ENCODE measurements at regions not wholly inside any gene's neighbourhood (a gene's known extent, or its start where the extent isn't known, plus 50 kb on each side); places are given as distances from the start of the nearest gene placed in this dataset.

GRCh38 chr14:99072433-99072832 is 199.6 kb downstream of the BCL11B start:
- H3K4me3 ChIP-seq (ENCODE audit: low read depth, low read length) = no peak overlapping the region
- TF ChIP-seq CTCF (conservative IDR thresholded peaks at IDR 0.05; ENCODE audit: low read depth, low read length) = no peak
- DNase-seq (ENCODE audit: low read depth) = no peak

DNA sequence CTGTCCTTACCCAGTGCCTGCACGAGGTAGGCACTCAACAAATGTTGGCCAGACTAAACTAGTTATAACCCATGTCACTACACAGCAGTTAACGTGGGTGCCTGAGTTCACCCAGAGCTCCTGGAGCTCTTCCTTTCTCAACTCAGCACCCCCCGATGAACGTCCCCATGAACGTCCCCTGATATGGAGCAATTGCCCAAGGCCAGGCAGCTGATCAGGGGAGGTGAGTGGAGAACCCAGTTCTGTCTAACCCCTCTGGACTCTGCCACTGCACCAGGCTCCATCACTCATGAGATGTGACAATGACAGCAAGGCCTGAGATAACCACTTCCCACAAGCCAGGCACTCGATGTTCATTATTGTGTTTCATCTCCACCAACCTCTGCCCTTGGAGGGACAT is 199.0 kb downstream of the BCL11B start:
- no peak for DNase-seq (ENCODE audit: low read depth)
- no peak for TF ChIP-seq CTCF (conservative IDR thresholded peaks at IDR 0.05; ENCODE audit: low read depth, low read length)
- no peak overlapping the region for H3K4me3 ChIP-seq (ENCODE audit: low read depth, low read length)

DNA sequence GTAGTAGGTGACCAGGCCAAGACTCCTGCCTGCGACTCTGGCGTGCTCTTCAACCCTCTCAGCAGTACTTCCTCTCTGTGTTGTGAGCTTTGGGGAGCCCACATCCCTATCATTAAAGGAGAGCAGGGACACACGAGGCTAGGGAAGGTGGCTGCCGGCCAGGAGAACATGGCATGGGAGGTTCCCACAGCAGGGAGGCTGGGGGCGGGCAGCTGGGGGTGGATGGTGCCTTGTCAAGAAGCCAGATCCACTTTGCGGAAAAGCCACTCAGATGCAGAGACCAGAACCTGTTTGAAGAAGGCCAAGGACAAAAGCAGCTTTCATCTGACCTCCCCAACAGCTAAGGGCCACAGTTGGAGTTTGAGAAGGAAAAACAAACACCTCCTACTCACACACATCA is 198.6 kb downstream of the BCL11B start:
- no peak overlapping the region for H3K4me3 ChIP-seq (ENCODE audit: low read depth, low read length)
- DNase-seq (ENCODE audit: low read depth) = no peak
- TF ChIP-seq CTCF (conservative IDR thresholded peaks at IDR 0.05; ENCODE audit: low read depth, low read length) = no peak

DNA sequence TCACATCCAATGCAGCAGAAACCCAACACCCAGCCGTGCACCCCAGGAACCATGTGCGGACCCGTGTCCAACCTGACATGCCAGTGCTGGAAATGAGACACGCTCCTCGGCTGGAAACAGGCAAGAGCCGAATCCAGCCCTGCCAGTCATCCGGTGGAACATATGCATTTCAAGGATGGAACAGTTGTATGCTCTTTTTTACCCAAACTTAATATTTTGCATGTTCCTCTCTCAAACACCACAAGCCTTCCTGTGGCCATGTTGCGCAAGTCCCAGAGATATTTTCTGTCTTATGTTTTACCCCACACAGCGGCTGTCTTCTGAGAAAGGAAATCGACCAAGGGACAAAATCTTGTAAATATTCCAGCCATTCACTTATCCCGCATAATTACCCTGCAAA is 196.9 kb downstream of the BCL11B start:
- H3K4me3 ChIP-seq (ENCODE audit: low read depth, low read length) = no peak overlapping the region
- no peak for DNase-seq (ENCODE audit: low read depth)
- TF ChIP-seq CTCF (conservative IDR thresholded peaks at IDR 0.05; ENCODE audit: low read depth, low read length) = no peak

DNA sequence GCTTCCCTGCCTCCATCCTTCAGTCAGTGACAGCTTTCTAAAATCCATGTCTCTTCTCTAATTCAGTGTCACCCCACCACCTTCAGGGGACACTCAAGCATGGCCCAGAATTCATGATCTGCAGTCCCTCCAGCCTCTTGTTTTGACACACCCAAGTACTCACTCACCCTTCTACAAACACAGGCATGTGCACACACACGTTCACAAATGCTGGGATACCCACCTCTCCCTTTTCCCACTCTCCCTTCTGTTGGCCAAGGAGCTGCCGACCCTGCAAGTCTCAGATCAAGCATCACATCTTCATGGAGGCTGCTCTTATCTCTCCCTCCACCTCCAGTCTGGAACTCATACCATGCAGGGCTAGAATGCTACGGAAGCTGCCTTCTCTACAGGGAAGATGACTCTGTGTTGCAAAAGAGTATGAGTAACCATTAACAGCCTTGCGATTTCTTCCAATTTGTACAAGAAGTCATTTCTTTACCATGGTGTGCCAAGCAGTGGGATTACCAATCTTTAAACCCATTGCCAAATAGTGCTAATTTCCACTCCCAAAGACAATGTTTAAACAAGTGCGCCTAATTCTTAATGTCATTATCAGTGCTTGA is 196.1 kb downstream of the BCL11B start:
- TF ChIP-seq CTCF (conservative IDR thresholded peaks at IDR 0.05; ENCODE audit: low read depth, low read length) = no peak
- no peak for DNase-seq (ENCODE audit: low read depth)
- H3K4me3 ChIP-seq (ENCODE audit: low read depth, low read length) = no peak overlapping the region

- DNase-seq (ENCODE audit: low read depth) = no peak
- TF ChIP-seq CTCF (conservative IDR thresholded peaks at IDR 0.05; ENCODE audit: low read depth, low read length) = no peak
- no peak overlapping the region for H3K4me3 ChIP-seq (ENCODE audit: low read depth, low read length)
These were observed 194.7 kb downstream of the BCL11B start for GRCh38 chr14:99077076-99077843.

DNA sequence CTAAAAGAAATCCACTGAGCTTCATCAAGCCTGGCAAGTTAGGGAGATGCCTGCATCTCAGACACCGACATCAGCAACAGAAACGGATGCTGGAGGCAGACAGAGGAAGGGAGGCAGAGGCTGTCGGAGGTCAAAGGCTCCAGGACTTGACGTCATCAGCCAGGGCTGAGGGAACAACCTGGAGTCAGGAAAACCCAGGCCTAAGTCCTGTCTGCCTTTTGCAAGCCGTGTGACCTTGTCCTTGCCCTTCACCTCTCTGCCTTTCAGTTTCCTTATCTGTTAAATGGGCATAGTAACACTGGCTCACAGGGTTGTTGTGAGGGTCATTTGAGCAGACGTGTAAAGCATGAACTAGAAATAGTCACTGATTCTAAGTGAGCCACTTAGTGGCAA is 194.2 kb downstream of the BCL11B start:
- H3K4me3 ChIP-seq (ENCODE audit: low read depth, low read length) = no peak overlapping the region
- no peak for DNase-seq (ENCODE audit: low read depth)
- TF ChIP-seq CTCF (conservative IDR thresholded peaks at IDR 0.05; ENCODE audit: low read depth, low read length) = no peak

Measured in choroid plexus epithelial cell (primary cell).